Mesodermal cell (in vitro differentiated cells): ENCODE measurements at regions not wholly inside any gene's neighbourhood (a gene's known extent, or its start where the extent isn't known, plus 50 kb on each side); places are given as distances from the start of the nearest gene placed in this dataset.

Experiments
- H3K27ac ChIP-seq: 2 replicates; pipeline ENCODE4 v1.7.0; 2013; ENCODE audit warnings: mild to moderate bottlenecking, low read depth, low read length, moderate library complexity; ENCODE audit not compliant: severe bottlenecking
- H3K36me3 ChIP-seq: 2 replicates; pipeline ENCODE4 v1.7.1; 2013; ENCODE audit warnings: mild to moderate bottlenecking, low read length, moderate library complexity; ENCODE audit not compliant: control insufficient read depth, insufficient read depth
- H3K4me1 ChIP-seq: one replicate; pipeline ENCODE4 v1.7.1; 2013; ENCODE audit warnings: mild to moderate bottlenecking, low read length; ENCODE audit not compliant: insufficient read depth, control insufficient read depth, poor library complexity, severe bottlenecking
- H3K4me3 ChIP-seq: 2 replicates; pipeline ENCODE4 v1.7.0; 2013; ENCODE audit warnings: low read length, control low read depth, mild to moderate bottlenecking; ENCODE audit not compliant: insufficient read depth, poor library complexity, severe bottlenecking; ENCODE audit errors: extremely low read depth
- H3K9me3 ChIP-seq: 2 replicates; pipeline ENCODE4 v1.7.1; 2013; ENCODE audit warnings: mild to moderate bottlenecking, low read length, moderate library complexity; ENCODE audit not compliant: control insufficient read depth
- WGBS, 2 experiments: methylation state at CpG; one replicate each; pipeline ENCODE4 v1.1.5; 2013; ENCODE audit warnings: missing lambda C conversion rate in 2 of 2; ENCODE audit not compliant: insufficient coverage in 2 of 2; 5-methylcytosine and 5-hydroxymethylcytosine counted together

DNA sequence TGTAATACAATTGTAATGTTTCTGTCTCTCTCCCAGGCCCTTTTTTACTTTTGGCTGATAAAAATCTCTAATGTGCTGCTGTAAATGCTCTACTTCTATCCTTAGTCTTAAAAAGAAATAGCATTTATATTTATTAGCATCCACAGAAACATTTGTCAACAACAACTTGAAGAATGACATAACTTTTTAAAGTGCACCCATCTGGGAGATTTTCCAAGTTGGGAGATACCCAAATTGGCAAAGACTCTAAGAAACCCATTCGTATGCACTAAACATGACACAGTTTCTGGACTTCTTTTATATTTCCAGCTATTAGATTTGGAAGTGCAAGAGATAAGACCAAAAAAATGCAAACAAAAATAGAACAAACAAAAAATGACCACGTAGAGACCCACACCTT, 2287.4 kb upstream of the WWC1 start:
- H3K36me3 ChIP-seq = no peaks in the 10 kb centered on the region
- H3K4me3 ChIP-seq = no peak overlapping the region
- H3K9me3 ChIP-seq = no peaks in the 10 kb centered on the region
- no peaks in the 10 kb centered on the region for H3K4me1 ChIP-seq
- 88% methylated on average over 1 of the region's 2 CpGs; no CpG with 5 or more reads in 1 of the 2 experiments for WGBS, 2 experiments
- no peak overlapping the region for H3K27ac ChIP-seq

DNA sequence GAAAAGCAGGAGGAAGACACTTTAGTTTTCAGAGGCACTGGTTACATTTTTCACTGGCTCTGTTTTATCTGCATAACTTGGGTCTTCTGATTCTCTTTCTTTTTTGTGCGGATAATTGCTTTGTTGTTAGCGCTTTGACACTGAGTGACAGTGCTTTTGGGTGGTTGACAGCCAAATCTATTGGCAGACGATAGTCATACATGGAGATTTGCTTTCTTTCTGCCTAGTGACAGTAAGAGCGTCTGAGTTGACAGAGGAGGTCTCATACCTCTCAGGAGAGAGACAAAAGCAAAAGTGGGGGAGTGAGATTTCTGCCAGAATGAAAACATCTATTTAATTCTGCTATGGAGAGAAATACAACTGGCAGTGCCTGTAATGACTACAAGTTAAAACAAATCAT, 2278.0 kb upstream of the WWC1 start:
- H3K36me3 ChIP-seq = no peaks in the 10 kb centered on the region
- H3K27ac ChIP-seq = no peak overlapping the region
- H3K4me3 ChIP-seq = no peak overlapping the region
- H3K9me3 ChIP-seq = no peaks in the 10 kb centered on the region
- WGBS, 2 experiments = 71 to 83% methylated on average over 1 of the region's 4 CpGs
- H3K4me1 ChIP-seq = no peaks in the 10 kb centered on the region

DNA sequence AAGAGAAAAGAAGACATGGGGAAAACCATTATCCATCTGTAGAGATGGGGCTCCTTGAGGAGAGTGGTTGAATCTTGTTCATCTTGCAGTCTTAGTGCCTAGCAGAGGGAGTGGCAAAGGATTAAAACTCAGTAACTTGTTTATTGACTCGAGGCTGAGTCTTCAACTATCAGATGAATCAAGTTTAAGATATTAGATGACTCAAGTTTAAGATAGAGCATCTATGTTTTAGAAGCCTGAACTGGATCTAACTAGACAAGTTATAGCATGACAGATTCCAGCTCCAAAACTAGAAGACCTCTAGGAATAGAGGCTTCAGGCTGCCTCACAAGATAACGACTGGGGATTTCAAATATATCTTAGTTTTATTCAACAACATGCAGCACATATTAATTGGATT, 2277.2 kb upstream of the WWC1 start:
- Histone ChIP-seq H3K27ac (no peak overlapping the region), H3K4me1 (no peaks in the 10 kb centered on the region), H3K4me3 (no peak overlapping the region), H3K36me3 (no peaks in the 10 kb centered on the region), H3K9me3 (no peaks in the 10 kb centered on the region)
- WGBS, 2 experiments = 87% methylated on average over 2 of the region's 2 CpGs; no CpG with 5 or more reads in 1 of the 2 experiments

DNA sequence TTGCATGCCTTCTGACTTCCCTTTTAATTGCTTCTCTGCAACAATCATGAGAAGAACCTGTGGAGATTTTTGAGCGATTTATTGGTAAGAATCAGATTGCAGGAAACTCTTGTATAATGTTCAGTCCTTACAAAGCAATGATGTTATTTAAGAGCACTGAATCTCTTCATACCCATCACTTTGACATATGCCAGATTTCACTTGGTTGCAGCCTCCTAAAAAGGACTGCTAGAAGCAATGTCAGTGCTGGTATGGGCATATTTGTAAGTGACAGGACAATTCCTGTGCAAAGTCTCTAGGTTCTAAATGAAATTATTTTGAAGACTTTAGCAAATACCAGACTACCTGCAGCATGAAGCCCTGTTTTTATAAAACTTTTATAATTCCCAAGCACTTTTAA, 2272.7 kb upstream of the WWC1 start:
- no peaks in the 10 kb centered on the region for H3K9me3 ChIP-seq
- no peaks in the 10 kb centered on the region for H3K36me3 ChIP-seq
- no CpG with 5 or more reads among the region's 1 CpG for WGBS, 2 experiments
- no peak overlapping the region for H3K4me3 ChIP-seq
- no peaks in the 10 kb centered on the region for H3K4me1 ChIP-seq
- H3K27ac ChIP-seq = no peak overlapping the region

DNA sequence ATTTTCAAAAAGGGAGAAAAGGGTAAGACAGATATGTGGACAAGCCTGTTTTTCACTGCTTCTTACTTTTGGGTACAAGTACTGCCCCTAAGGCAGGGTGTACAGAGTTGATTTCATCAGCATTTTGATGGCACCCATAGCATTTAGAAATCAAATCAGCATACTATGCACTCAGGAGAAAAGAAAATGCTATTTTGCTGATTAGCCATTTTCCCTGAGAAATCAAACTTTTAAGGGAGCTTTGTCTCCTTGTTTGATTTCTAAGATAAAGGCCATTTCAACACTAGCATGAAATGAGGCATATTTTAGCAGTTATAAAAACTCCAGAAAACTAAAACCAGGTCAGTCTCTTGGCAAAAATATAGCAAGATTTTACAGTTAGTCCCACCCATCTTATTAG, 2269.4 kb upstream of the WWC1 start:
- no peak overlapping the region for H3K4me3 ChIP-seq
- H3K36me3 ChIP-seq = no peaks in the 10 kb centered on the region
- H3K9me3 ChIP-seq = no peaks in the 10 kb centered on the region
- H3K27ac ChIP-seq = no peak overlapping the region
- H3K4me1 ChIP-seq = no peaks in the 10 kb centered on the region

DNA sequence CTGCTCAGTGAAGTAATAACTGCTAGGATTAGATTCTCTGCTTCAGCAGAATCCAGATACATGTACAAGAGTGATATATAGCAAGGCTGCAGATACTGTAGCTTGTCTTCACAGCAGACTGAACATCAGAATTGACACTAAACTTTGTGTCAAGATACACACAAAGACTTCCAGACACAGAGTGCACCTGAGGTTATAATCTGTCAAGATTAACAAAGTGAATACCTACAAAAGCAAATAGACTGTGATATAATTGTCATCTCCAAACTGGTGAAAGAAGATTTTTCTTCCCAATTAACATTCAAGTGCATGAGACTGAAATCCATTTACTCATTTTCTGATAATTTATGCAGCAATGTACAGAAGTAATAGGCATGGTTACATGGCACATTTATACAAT, 2266.5 kb upstream of the WWC1 start:
- H3K4me3 ChIP-seq = no peak overlapping the region
- no peaks in the 10 kb centered on the region for H3K9me3 ChIP-seq
- H3K27ac ChIP-seq = no peak overlapping the region
- H3K36me3 ChIP-seq = no peaks in the 10 kb centered on the region
- no peaks in the 10 kb centered on the region for H3K4me1 ChIP-seq

DNA sequence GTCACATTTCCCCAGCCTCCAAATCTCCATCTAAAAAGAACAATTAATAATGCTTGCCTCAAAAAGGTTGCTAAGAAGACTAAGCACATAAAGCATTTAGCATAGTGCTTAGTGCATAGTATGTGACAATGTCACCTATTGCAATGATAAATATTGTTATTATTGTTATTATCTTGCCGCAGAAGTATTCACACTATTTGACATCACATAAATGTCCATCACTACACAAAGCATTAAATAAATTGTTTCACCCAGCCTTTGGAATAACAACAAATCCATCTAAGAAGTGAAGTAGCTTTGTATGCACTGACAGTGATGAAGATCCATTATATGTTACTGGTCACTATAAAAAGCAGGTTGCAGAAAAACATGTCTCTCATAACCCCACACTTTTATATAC, 2263.9 kb upstream of the WWC1 start:
- no peaks in the 10 kb centered on the region for H3K36me3 ChIP-seq
- no peaks in the 10 kb centered on the region for H3K4me1 ChIP-seq
- H3K9me3 ChIP-seq = no peaks in the 10 kb centered on the region
- WGBS, 2 experiments = no CpG with 5 or more reads among the region's 1 CpG
- no peak overlapping the region for H3K27ac ChIP-seq
- H3K4me3 ChIP-seq = no peak overlapping the region

DNA sequence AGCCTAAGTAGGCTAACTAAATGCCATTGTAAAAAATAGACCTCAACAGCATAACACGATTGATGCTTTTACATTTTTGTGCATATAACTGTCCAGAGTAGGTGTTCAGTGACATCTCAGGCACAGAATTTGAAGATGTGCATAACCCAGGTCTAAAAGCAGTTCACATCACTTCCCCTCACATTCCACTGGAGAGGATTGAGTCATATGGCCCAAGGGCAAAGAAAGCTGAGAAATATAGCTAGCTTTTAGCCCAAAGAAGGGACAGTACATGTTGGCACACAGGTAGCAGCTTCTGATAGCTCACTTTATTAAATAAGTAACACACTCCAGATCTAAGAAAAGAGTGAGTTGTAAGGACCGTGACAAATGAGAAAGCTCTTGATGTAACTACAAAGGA, 2259.5 kb upstream of the WWC1 start:
- 86% methylated on average over 1 of the region's 2 CpGs; no CpG with 5 or more reads in 1 of the 2 experiments for WGBS, 2 experiments
- H3K4me3 ChIP-seq = no peak overlapping the region
- no peaks in the 10 kb centered on the region for H3K36me3 ChIP-seq
- no peaks in the 10 kb centered on the region for H3K4me1 ChIP-seq
- no peaks in the 10 kb centered on the region for H3K9me3 ChIP-seq
- no peak overlapping the region for H3K27ac ChIP-seq

DNA sequence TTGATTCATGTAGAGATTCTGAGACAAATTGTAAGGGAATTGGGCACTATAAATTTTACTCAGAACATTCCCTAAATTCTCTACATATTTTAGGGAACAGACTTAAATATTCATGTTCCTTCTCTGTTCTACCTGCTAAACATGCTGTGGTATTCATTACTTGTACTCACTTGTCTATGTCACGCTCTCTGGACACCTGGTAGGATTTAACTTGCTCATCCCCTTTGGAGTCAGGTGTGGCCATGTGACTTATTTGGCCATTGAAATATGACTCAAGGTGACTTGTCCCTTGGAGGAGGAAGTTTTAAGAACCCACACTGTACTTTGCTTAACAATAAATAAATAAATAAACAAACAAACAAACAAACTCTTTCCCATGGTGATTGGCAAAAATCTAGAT, 2258.8 kb upstream of the WWC1 start:
- Histone ChIP-seq H3K9me3 (no peaks in the 10 kb centered on the region), H3K27ac (no peak overlapping the region), H3K36me3 (no peaks in the 10 kb centered on the region), H3K4me1 (no peaks in the 10 kb centered on the region), H3K4me3 (no peak overlapping the region)
- WGBS, 2 experiments = no CpG with 5 or more reads among the region's 1 CpG

DNA sequence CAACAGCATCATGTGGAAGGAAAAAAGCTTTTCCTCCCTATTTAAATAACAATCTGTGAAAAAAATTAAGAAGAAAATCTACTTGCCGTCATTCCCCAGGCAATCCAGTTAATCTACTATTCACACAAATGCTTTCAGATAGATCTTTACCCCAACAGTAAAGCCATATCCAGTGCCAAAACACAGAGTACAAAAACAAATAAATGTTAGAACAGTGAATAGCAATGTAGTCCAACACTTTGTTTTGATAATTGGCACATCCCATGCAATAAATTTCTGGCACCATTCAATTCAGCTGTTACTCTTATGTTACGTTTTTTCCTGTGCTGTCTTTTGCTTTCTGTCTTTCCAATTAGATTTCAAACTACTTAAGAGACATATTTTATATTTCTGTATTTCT, 2245.5 kb upstream of the WWC1 start:
- H3K36me3 ChIP-seq = no peaks in the 10 kb centered on the region
- no peaks in the 10 kb centered on the region for H3K9me3 ChIP-seq
- H3K4me1 ChIP-seq = no peaks in the 10 kb centered on the region
- 100% methylated on average over 1 of the region's 2 CpGs; no CpG with 5 or more reads in 1 of the 2 experiments for WGBS, 2 experiments
- no peak overlapping the region for H3K4me3 ChIP-seq
- H3K27ac ChIP-seq = no peak overlapping the region

DNA sequence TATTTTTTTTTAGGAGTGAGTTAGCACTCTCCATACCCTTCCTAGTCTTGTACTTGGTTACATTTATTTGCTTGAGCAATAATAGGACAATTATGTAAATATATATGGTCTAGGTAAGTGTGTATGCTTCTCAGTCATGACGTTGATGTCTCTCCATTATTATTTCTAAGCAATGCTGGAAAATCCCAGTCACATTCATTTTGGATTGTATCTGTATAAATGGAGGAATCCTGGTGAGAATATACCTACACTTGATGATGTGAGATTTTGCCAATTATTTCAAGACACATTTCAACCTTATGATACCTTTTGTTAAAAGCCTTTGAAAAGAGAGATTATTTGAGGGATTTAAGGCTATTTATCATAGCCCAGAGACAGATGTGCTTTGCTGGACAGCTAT, 2244.5 kb upstream of the WWC1 start:
- Histone ChIP-seq H3K4me1 (no peaks in the 10 kb centered on the region), H3K36me3 (no peaks in the 10 kb centered on the region), H3K4me3 (no peak overlapping the region), H3K27ac (no peak overlapping the region), H3K9me3 (no peaks in the 10 kb centered on the region)
- WGBS, 2 experiments = no CpG with 5 or more reads among the region's 1 CpG

DNA sequence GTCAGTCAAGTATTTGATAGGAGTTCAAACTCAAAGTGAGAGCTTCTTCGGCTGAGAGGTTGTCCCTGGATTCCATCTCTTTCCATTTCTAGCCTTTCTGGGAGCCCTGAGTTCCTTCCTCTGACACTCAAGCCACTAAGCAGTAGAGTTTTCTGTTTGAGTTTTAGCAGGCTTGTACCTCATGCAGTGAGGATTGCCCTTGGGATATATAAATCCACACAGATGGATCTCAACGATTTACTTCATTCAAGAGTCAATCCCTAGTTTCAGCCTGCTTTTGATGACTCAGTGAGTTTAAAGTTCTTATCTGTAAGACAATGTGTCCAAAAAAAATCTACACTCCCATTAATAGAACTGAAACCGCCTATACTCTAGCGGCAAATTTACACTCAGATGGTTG, 2240.9 kb upstream of the WWC1 start:
- 100% methylated on average over 1 of the region's 4 CpGs; no CpG with 5 or more reads in 1 of the 2 experiments for WGBS, 2 experiments
- no peaks in the 10 kb centered on the region for H3K9me3 ChIP-seq
- H3K27ac ChIP-seq = no peak overlapping the region
- H3K4me3 ChIP-seq = no peak overlapping the region
- H3K36me3 ChIP-seq = no peaks in the 10 kb centered on the region
- H3K4me1 ChIP-seq = no peaks in the 10 kb centered on the region
